Liver (tissue), 8 donors: ENCODE measurements at regions not wholly inside any gene's neighbourhood (a gene's known extent, or its start where the extent isn't known, plus 50 kb on each side); places are given as distances from the start of the nearest gene placed in this dataset.

Experiments
- DNase-seq: peaks from one replicate; pipeline ENCODE4 v3.0.0-alpha.2; 2017; ENCODE audit warnings: low spot score
- H3K27ac ChIP-seq, 2 donors: one replicate each; pipeline ENCODE4 v1.7.0; 2013; ENCODE audit warnings: inconsistent platforms in 2 of 2, low read length in 2 of 2, control low read depth in 1 of 2, low read depth in 1 of 2, mild to moderate bottlenecking in 1 of 2
- H3K27me3 ChIP-seq, 4 donors: one replicate each; pipeline versions ENCODE4 v1.6.1 to v1.7.0; 2013; ENCODE audit warnings: low read length in 3 of 4, inconsistent platforms in 1 of 4, mild to moderate bottlenecking in 1 of 4, moderate library complexity in 1 of 4; ENCODE audit not compliant: control insufficient read depth in 4 of 4, insufficient read depth in 4 of 4
- H3K36me3 ChIP-seq, 4 donors: one replicate each; pipeline versions ENCODE4 v1.6.1 to v1.7.0; 2013; ENCODE audit warnings: low read length in 3 of 4, mild to moderate bottlenecking in 3 of 4, low read depth in 1 of 4, moderate library complexity in 1 of 4; ENCODE audit not compliant: control insufficient read depth in 4 of 4, insufficient read depth in 3 of 4
- H3K4me1 ChIP-seq, 4 donors: one replicate each; pipeline versions ENCODE4 v1.6.1 to v1.7.0; 2013; ENCODE audit warnings: low read length in 3 of 4, mild to moderate bottlenecking in 3 of 4, moderate library complexity in 1 of 4; ENCODE audit not compliant: control insufficient read depth in 4 of 4, insufficient read depth in 4 of 4
- H3K4me3 ChIP-seq, 3 donors: one replicate each; pipeline versions ENCODE4 v1.6.1 to v1.7.0; 2013; ENCODE audit warnings: low read length in 3 of 3, control low read depth in 1 of 3, low read depth in 1 of 3, mild to moderate bottlenecking in 1 of 3
- H3K9ac ChIP-seq, 2 donors: one replicate each; pipeline ENCODE4 v1.7.0; 2013; ENCODE audit warnings: low read length in 2 of 2, mild to moderate bottlenecking in 2 of 2, moderate library complexity in 2 of 2, control low read depth in 1 of 2, low read depth in 1 of 2
- H3K9me3 ChIP-seq, 4 donors: one replicate each; pipeline versions ENCODE4 v1.6.1 to v1.7.0; 2013; ENCODE audit warnings: low read length in 3 of 4; ENCODE audit not compliant: control insufficient read depth in 4 of 4
- EGR1 ChIP-seq, 2 donors: IDR thresholded peaks; 2 replicates each; pipeline ENCODE4 v1.6.1; 2016 to 2018; ENCODE audit warnings: antibody characterized with exemption in 2 of 2, low read depth in 2 of 2
- FOXA1 ChIP-seq: IDR thresholded peaks from 2 replicates; pipeline ENCODE4 v1.6.1; 2016; ENCODE audit warnings: antibody characterized with exemption
- FOXA2 ChIP-seq: IDR thresholded peaks from 2 replicates; pipeline ENCODE4 v1.6.1; 2016; ENCODE audit warnings: antibody characterized with exemption
- GABPA ChIP-seq, 2 donors: IDR thresholded peaks in 1 of 2; conservative IDR thresholded peaks in 1 of 2; 2 replicates each; pipeline ENCODE4 v1.6.1; 2016; ENCODE audit warnings: antibody characterized with exemption in 2 of 2, mild to moderate bottlenecking in 1 of 2, moderate library complexity in 1 of 2
- HNF4A ChIP-seq, 2 donors: conservative IDR thresholded peaks; 2 replicates each; pipeline ENCODE4 v1.6.1; 2016; ENCODE audit warnings: antibody characterized with exemption in 2 of 2, mild to moderate bottlenecking in 2 of 2
- HNF4G ChIP-seq: IDR thresholded peaks from 2 replicates; pipeline ENCODE4 v1.6.1; 2016; ENCODE audit warnings: antibody characterized with exemption
- JUND ChIP-seq, 2 donors: IDR thresholded peaks; 2 replicates each; pipeline ENCODE4 v1.6.1; 2016; ENCODE audit warnings: antibody characterized with exemption in 2 of 2
- MAX ChIP-seq: IDR thresholded peaks from 2 replicates; pipeline ENCODE4 v1.6.1; 2016; ENCODE audit warnings: antibody characterized with exemption
- NR2F2 ChIP-seq: IDR thresholded peaks from 2 replicates; pipeline ENCODE4 v1.6.1; 2016; ENCODE audit warnings: antibody characterized with exemption
- RAD21 ChIP-seq, 2 donors: IDR thresholded peaks; 2 replicates each; pipeline ENCODE4 v1.6.1; 2016; ENCODE audit warnings: antibody characterized with exemption in 2 of 2, mild to moderate bottlenecking in 2 of 2
- RXRA ChIP-seq, 2 donors: IDR thresholded peaks; 2 replicates each; pipeline ENCODE4 v1.6.1; 2017 to 2018; ENCODE audit warnings: antibody characterized with exemption in 2 of 2, mild to moderate bottlenecking in 1 of 2
- SP1 ChIP-seq: IDR thresholded peaks from 2 replicates; pipeline ENCODE4 v1.6.1; 2018; ENCODE audit warnings: antibody characterized with exemption, mild to moderate bottlenecking
- TAF1 ChIP-seq: conservative IDR thresholded peaks from 2 replicates; pipeline ENCODE4 v1.6.1; 2016; ENCODE audit warnings: antibody characterized with exemption, mild to moderate bottlenecking
- YY1 ChIP-seq: IDR thresholded peaks from 2 replicates; pipeline ENCODE4 v1.6.1; 2016; ENCODE audit warnings: antibody characterized with exemption, mild to moderate bottlenecking
- ZBTB33 ChIP-seq: IDR thresholded peaks from 2 replicates; pipeline ENCODE4 v1.6.1; 2016; ENCODE audit warnings: antibody characterized with exemption
- WGBS: extraction: QIAGEN DNeasy Blood & Tissue Kit; methylation state at CpG from one replicate; pipeline ENCODE4 v1.1.7; 2013; 5-methylcytosine and 5-hydroxymethylcytosine counted together
- TF ChIP-seq, protein P1 (sequence below): IDR thresholded peaks from 2 replicates; pipeline ENCODE4 v1.6.1; 2016; ENCODE audit warnings: antibody characterized with exemption, mild to moderate bottlenecking
- TF ChIP-seq, protein P2 (sequence below): fragments of 150-350 bp; IDR thresholded peaks from 2 replicates; pipeline ENCODE4 v1.5.1; 2017; ENCODE audit warnings: improper control_type of control experiment, low read depth, low read length; ENCODE audit not compliant: missing input control
- TF ChIP-seq, protein P3 (sequence below): IDR thresholded peaks from 2 replicates; pipeline ENCODE4 v1.6.1; 2016; ENCODE audit warnings: antibody characterized with exemption
- donor health status: healthy.
- donor health status: healthy.
- donor health status: healthy.
- donor health status: healthy.
- donor health status: healthy.

DNA sequence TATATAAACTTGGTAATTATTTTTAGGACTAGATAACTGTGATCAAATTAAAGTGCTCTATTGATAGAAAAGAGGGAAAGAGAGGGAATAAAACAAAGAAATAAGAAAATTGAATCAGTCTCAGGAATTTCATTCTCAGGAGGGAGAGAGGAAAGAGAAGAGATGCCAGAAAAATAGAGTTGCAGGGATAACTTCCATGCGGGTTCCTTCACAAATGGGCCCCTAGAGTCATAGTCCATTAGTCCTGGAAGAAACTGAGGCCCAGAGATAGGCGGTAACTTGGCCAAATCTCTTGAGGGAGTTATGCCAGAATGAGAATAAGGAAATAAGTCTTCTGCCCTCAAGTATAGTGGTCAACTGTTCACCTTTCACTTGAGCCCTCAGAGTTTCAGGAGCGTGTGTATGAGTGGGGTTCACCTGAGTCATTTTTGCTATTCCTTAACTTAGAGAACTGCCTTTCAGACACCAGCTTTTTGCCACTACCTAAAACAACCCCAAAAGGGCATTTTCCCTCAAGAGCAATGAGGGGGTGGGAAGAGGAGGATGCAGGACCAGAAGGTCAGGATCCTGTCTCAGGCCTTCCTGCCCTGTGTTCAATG lies 192.6 kb downstream of the MEX3B start:
- DNase-seq = no peak
- Histone ChIP-seq H3K4me3 (no peak overlapping the region), H3K9ac (no peak overlapping the region), H3K27ac (no peak overlapping the region), H3K9me3 (no peaks in the 10 kb centered on the region), H3K4me1 (no peaks in the 10 kb centered on the region), H3K36me3 (no peaks in the 10 kb centered on the region), H3K27me3 (peaks cover 0 to 2% (median under 1%) of the 10 kb centered on the region in 4 donors)
- WGBS = 89% methylated on average over 3 of the region's 3 CpGs
- no peak for TF ChIP-seq YY1
- TF ChIP-seq, protein P1, sequence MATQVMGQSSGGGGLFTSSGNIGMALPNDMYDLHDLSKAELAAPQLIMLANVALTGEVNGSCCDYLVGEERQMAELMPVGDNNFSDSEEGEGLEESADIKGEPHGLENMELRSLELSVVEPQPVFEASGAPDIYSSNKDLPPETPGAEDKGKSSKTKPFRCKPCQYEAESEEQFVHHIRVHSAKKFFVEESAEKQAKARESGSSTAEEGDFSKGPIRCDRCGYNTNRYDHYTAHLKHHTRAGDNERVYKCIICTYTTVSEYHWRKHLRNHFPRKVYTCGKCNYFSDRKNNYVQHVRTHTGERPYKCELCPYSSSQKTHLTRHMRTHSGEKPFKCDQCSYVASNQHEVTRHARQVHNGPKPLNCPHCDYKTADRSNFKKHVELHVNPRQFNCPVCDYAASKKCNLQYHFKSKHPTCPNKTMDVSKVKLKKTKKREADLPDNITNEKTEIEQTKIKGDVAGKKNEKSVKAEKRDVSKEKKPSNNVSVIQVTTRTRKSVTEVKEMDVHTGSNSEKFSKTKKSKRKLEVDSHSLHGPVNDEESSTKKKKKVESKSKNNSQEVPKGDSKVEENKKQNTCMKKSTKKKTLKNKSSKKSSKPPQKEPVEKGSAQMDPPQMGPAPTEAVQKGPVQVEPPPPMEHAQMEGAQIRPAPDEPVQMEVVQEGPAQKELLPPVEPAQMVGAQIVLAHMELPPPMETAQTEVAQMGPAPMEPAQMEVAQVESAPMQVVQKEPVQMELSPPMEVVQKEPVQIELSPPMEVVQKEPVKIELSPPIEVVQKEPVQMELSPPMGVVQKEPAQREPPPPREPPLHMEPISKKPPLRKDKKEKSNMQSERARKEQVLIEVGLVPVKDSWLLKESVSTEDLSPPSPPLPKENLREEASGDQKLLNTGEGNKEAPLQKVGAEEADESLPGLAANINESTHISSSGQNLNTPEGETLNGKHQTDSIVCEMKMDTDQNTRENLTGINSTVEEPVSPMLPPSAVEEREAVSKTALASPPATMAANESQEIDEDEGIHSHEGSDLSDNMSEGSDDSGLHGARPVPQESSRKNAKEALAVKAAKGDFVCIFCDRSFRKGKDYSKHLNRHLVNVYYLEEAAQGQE = no peak

DNA sequence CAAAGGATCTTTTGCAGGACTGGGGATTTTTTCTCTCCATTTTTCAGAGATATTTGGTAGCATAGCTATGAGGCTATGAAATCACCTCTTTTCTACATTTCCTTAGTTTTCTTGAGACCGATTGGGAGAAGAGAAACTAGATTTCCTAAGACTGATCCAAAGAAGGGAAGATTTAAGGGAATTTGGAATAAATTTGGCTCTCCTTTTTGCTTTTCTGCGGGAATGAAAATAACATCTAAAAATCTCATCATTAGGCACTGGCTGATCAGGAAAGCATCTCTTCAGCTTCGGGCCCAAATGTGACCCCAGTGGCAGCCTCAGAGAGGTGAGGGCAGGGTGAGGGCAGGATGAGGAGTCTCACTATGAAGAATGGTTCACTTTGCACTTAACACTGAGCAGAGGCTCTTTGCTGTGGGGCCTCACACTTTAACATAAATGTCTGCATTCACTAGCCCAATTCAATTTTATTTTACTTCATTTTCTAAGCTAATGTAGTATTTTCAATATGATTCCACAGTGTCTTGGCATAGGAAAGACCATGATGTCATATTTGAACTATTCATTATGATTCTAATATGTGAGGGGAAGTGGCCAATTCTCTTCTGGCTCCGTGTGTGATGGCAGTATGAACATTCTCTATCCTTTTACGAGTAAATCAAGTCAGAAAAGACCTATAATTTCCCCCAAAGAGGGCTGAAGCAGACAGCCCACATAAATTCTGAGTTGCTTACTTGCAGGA lies 193.2 kb downstream of the MEX3B start:
- H3K9ac ChIP-seq = no peak overlapping the region
- H3K27ac ChIP-seq = no peak overlapping the region
- TF ChIP-seq RAD21 (IDR thresholded peaks at IDR 0.05) (no peak), RXRA (IDR thresholded peaks at IDR 0.05) (no peak), MAX (no peak), TAF1 (no peak), FOXA1 (no peak), EGR1 (IDR thresholded peaks at IDR 0.05; ENCODE audit: low read depth in 2 of 2) (no peak), YY1 (no peak), HNF4A (conservative IDR thresholded peaks at IDR 0.05) (no peak), SP1 (no peak), ZBTB33 (no peak), FOXA2 (no peak), JUND (IDR thresholded peaks at IDR 0.05) (no peak), HNF4G (no peak), NR2F2 (no peak), GABPA (IDR thresholded peaks at IDR 0.05 in 1 of 2, conservative IDR thresholded peaks at IDR 0.05 in 1 of 2) (no peak)
- TF ChIP-seq, protein P1 = no peak
- TF ChIP-seq, protein P2, sequence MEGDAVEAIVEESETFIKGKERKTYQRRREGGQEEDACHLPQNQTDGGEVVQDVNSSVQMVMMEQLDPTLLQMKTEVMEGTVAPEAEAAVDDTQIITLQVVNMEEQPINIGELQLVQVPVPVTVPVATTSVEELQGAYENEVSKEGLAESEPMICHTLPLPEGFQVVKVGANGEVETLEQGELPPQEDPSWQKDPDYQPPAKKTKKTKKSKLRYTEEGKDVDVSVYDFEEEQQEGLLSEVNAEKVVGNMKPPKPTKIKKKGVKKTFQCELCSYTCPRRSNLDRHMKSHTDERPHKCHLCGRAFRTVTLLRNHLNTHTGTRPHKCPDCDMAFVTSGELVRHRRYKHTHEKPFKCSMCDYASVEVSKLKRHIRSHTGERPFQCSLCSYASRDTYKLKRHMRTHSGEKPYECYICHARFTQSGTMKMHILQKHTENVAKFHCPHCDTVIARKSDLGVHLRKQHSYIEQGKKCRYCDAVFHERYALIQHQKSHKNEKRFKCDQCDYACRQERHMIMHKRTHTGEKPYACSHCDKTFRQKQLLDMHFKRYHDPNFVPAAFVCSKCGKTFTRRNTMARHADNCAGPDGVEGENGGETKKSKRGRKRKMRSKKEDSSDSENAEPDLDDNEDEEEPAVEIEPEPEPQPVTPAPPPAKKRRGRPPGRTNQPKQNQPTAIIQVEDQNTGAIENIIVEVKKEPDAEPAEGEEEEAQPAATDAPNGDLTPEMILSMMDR = no peak
- TF ChIP-seq, protein P3, sequence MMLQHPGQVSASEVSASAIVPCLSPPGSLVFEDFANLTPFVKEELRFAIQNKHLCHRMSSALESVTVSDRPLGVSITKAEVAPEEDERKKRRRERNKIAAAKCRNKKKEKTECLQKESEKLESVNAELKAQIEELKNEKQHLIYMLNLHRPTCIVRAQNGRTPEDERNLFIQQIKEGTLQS = no peak
- 71% methylated on average over 5 of the region's 5 CpGs for WGBS
- peaks cover 0 to 2% (median under 1%) of the 10 kb centered on the region in 4 donors for H3K27me3 ChIP-seq
- H3K4me3 ChIP-seq = no peak overlapping the region
- H3K9me3 ChIP-seq = no peaks in the 10 kb centered on the region
- H3K36me3 ChIP-seq = no peaks in the 10 kb centered on the region
- no peaks in the 10 kb centered on the region for H3K4me1 ChIP-seq
- DNase-seq = no peak
